KMS-11 (cell line): ENCODE measurements at regions not wholly inside any gene's neighbourhood (a gene's known extent, or its start where the extent isn't known, plus 50 kb on each side); places are given as distances from the start of the nearest gene placed in this dataset.

Experiments
- H2AFZ ChIP-seq: fragments of 200-600 bp; sonication (generic); 2 replicates; pipeline ENCODE4 v1.6.1; 2016; ENCODE audit warnings: antibody characterized with exemption, mixed run types, low read depth
- H3K27ac ChIP-seq: fragments of 200-600 bp; sonication (generic); 2 replicates; pipeline ENCODE4 v1.6.1; 2016; ENCODE audit warnings: mild to moderate bottlenecking, mixed run types
- H3K27me3 ChIP-seq: fragments of 200-600 bp; sonication (generic); 2 replicates; pipeline ENCODE4 v1.6.1; 2017; ENCODE audit warnings: mild to moderate bottlenecking, low read depth, mixed run types, moderate library complexity; ENCODE audit not compliant: insufficient read depth
- H3K36me3 ChIP-seq: fragments of 200-600 bp; sonication (generic); 2 replicates; pipeline ENCODE4 v1.6.1; 2017; ENCODE audit warnings: mild to moderate bottlenecking, mixed run types; ENCODE audit not compliant: insufficient read depth
- H3K4me1 ChIP-seq: fragments of 200-600 bp; sonication (generic); 2 replicates; pipeline ENCODE4 v1.6.1; 2016; ENCODE audit warnings: mild to moderate bottlenecking, low read depth, mixed run types; ENCODE audit not compliant: poor library complexity, severe bottlenecking
- H3K4me2 ChIP-seq: fragments of 200-600 bp; sonication (generic); 2 replicates; pipeline ENCODE4 v1.7.0; 2016; ENCODE audit warnings: mild to moderate bottlenecking, mixed run types
- H3K4me3 ChIP-seq: fragments of 200-600 bp; sonication (generic); IDR thresholded peaks from 2 replicates; pipeline ENCODE4 v1.6.1; 2017; ENCODE audit warnings: low read depth, low read length, mixed read lengths; ENCODE audit not compliant: insufficient read depth
- H3K79me2 ChIP-seq: fragments of 200-600 bp; sonication (generic); 2 replicates; pipeline ENCODE4 v1.6.1; 2016; ENCODE audit warnings: low read depth, mixed run types; ENCODE audit not compliant: insufficient read depth
- H3K9ac ChIP-seq: fragments of 200-600 bp; sonication (generic); 2 replicates; pipeline ENCODE4 v1.6.1; 2016; ENCODE audit warnings: mild to moderate bottlenecking, mixed run types
- H4K20me1 ChIP-seq: fragments of 200-600 bp; sonication (generic); 2 replicates; pipeline ENCODE4 v1.6.1; 2016; ENCODE audit warnings: mild to moderate bottlenecking, mixed run types; ENCODE audit not compliant: insufficient read depth
- CTCF ChIP-seq: fragments of 200-600 bp; sonication (generic); conservative IDR thresholded peaks from 2 replicates; pipeline ENCODE4 v1.6.1; 2017; ENCODE audit warnings: low read depth, mild to moderate bottlenecking, antibody characterized with exemption, low read length, moderate library complexity, mixed read lengths

DNA sequence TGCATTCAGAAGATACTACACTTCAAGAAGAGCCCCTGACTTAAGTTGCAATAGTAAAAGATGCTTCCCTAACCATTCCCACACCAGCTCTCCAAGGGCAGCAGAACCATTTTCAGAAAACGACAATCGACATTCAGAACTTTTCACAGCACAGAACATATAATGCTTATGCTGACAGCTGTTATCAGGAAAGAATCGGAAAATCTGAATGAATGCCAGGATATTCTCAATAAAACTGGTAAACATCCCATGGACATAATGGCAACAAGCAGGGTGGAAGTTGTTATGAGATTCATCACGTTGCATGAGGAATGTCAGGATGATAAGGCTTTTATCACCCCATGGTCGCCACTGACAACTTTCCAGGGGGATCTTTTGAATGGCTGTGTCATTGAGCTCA, 246.6 kb upstream of the CHRM3 start:
- Histone ChIP-seq H3K79me2 (no peaks in the 10 kb centered on the region), H3K27me3 (no peaks in the 10 kb centered on the region), H4K20me1 (no peaks in the 10 kb centered on the region), H3K27ac (no peak overlapping the region), H3K4me1 (no peaks in the 10 kb centered on the region), H2AFZ (no peak overlapping the region), H3K4me3 (no peak overlapping the region), H3K4me2 (no peak overlapping the region), H3K9ac (no peak overlapping the region), H3K36me3 (no peaks in the 10 kb centered on the region)
- TF ChIP-seq CTCF, result no peak

DNA sequence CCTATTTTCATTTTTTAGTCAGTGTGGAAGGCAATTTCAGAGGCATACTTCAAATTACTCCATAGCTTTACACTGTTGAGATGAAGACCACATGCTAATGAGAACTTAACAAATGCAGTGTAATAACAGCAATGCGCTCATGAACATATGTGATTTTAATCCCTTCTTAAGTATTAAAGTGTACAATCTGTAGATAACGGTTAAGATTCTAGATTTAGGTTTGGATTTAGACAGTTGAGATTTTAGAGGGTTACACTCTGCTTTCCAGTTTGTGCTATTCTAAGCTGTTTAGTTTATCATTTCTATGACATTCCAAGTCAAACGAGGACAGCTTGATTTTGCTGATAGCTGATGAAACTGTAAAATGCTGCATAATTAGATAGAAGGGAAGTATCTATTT, 257.8 kb upstream of the CHRM3 start:
- Histone ChIP-seq H3K4me2 (no peak overlapping the region), H4K20me1 (no peaks in the 10 kb centered on the region), H3K27me3 (no peaks in the 10 kb centered on the region), H3K27ac (no peak overlapping the region), H3K9ac (no peak overlapping the region), H2AFZ (no peak overlapping the region), H3K4me3 (no peak overlapping the region), H3K79me2 (no peaks in the 10 kb centered on the region), H3K36me3 (no peaks in the 10 kb centered on the region), H3K4me1 (no peaks in the 10 kb centered on the region)
- TF ChIP-seq CTCF, result no peak

- Histone ChIP-seq H3K27ac (no peak overlapping the region), H3K36me3 (no peaks in the 10 kb centered on the region), H3K27me3 (no peaks in the 10 kb centered on the region), H3K4me1 (no peaks in the 10 kb centered on the region), H3K9ac (no peak overlapping the region), H4K20me1 (no peaks in the 10 kb centered on the region), H2AFZ (no peak overlapping the region), H3K79me2 (no peaks in the 10 kb centered on the region), H3K4me3 (no peak overlapping the region), H3K4me2 (no peak overlapping the region)
- TF ChIP-seq CTCF, result no peak
Observed at GRCh38 chr1:239126884-239127283, 259.5 kb upstream of the CHRM3 start.

DNA sequence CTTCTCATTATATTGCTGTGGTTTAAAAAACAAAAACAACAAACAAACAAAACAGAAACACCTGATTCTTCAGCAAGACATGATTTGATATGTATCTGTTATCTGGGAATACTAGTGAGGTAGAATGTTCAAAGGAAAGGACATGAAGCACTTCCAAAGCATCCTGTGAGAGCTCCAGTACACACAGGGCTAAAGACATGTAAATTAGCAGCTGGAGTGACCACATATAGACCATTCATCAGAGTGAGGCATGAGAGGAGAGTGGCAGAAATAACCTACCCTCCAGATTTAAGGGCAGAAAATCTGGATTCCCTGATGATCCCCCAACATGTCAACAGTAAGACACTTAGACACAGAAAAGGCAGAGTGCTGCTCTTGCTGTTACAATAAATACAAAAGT, 260.5 kb upstream of the CHRM3 start:
- TF ChIP-seq CTCF, result no peak
- no peak overlapping the region for H2AFZ ChIP-seq
- H3K4me2 ChIP-seq, result no peak overlapping the region
- H3K36me3 ChIP-seq, result no peaks in the 10 kb centered on the region
- no peak overlapping the region for H3K27ac ChIP-seq
- no peaks in the 10 kb centered on the region for H3K27me3 ChIP-seq
- H4K20me1 ChIP-seq, result no peaks in the 10 kb centered on the region
- no peak overlapping the region for H3K9ac ChIP-seq
- no peaks in the 10 kb centered on the region for H3K79me2 ChIP-seq
- H3K4me3 ChIP-seq, result no peak overlapping the region
- H3K4me1 ChIP-seq, result no peaks in the 10 kb centered on the region

DNA sequence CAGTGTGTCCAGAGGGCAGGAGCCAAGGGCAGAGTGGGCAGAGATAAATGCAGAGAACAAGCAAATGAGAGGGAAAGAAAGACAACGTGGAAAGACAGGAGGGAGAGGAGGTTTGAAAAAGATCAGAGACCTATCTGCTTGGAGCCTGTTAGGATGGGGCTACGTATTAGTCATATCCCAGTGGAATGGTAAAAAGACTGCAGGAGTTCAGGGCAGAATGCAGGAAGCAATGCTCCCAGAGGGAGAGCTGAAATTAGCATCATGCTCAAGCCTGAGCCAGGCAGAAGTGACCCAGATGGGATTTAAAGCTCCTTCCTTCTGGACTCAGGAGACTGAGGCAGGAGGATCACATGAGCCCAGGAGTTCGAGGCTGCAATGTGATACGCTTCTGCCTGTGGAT, 261.3 kb upstream of the CHRM3 start:
- no peak for TF ChIP-seq CTCF
- no peaks in the 10 kb centered on the region for H4K20me1 ChIP-seq
- H2AFZ ChIP-seq, result no peak overlapping the region
- no peaks in the 10 kb centered on the region for H3K36me3 ChIP-seq
- H3K27ac ChIP-seq, result no peak overlapping the region
- no peak overlapping the region for H3K4me3 ChIP-seq
- no peak overlapping the region for H3K9ac ChIP-seq
- no peaks in the 10 kb centered on the region for H3K79me2 ChIP-seq
- no peaks in the 10 kb centered on the region for H3K4me1 ChIP-seq
- no peak overlapping the region for H3K4me2 ChIP-seq
- H3K27me3 ChIP-seq, result no peaks in the 10 kb centered on the region
